Endodermal cell (in vitro differentiated cells): ENCODE measurements at regions not wholly inside any gene's neighbourhood (a gene's known extent, or its start where the extent isn't known, plus 50 kb on each side); places are given as distances from the start of the nearest gene placed in this dataset.

ENCODE experiments used
- DNase-seq: peaks from one replicate; pipeline ENCODE4 v3.0.0-alpha.2; 2017
- H3K27ac ChIP-seq: 2 replicates; pipeline ENCODE4 v1.5.1; 2013; ENCODE audit warnings: mild to moderate bottlenecking, low read depth, low read length, moderate library complexity
- H3K27me3 ChIP-seq: 2 replicates; pipeline ENCODE4 v1.6.1; 2013; ENCODE audit warnings: mild to moderate bottlenecking, low read length, moderate library complexity; ENCODE audit not compliant: insufficient read depth, control insufficient read depth, poor library complexity, severe bottlenecking
- H3K36me3 ChIP-seq: 2 replicates; pipeline ENCODE4 v1.7.0; 2013; ENCODE audit warnings: mild to moderate bottlenecking, low read length, moderate library complexity; ENCODE audit not compliant: control insufficient read depth, insufficient read depth
- H3K4me1 ChIP-seq: one replicate; pipeline ENCODE4 v1.7.0; 2013; ENCODE audit warnings: low read length; ENCODE audit not compliant: control insufficient read depth, insufficient read depth
- H3K4me3 ChIP-seq: 2 replicates; pipeline ENCODE4 v1.5.1; 2013; ENCODE audit warnings: mild to moderate bottlenecking, low read length, moderate library complexity
- H3K9ac ChIP-seq: 2 replicates; pipeline ENCODE4 v1.6.1; 2013; ENCODE audit warnings: mild to moderate bottlenecking, low read length, moderate library complexity; ENCODE audit not compliant: poor library complexity, severe bottlenecking; ENCODE audit errors: extremely low read depth
- H3K9me3 ChIP-seq: 2 replicates; pipeline ENCODE4 v1.6.1; 2013; ENCODE audit warnings: mild to moderate bottlenecking, low read length, moderate library complexity; ENCODE audit not compliant: control insufficient read depth
- H3K27ac Mint-ChIP-seq: 2 replicates; pipeline ENCODE4 v1.8.0; 2020; ENCODE audit warnings: mixed read lengths
- H3K27me3 Mint-ChIP-seq: 2 replicates; pipeline ENCODE4 v1.8.0; 2021; ENCODE audit warnings: mild to moderate bottlenecking, mixed read lengths; ENCODE audit not compliant: insufficient read depth
- H3K36me3 Mint-ChIP-seq: 2 replicates; pipeline ENCODE4 v1.8.0; 2020; ENCODE audit warnings: low read depth, mixed read lengths
- H3K4me1 Mint-ChIP-seq: 2 replicates; pipeline ENCODE4 v1.8.0; 2020; ENCODE audit warnings: mixed read lengths
- H3K4me3 Mint-ChIP-seq: 2 replicates; pipeline ENCODE4 v1.8.0; 2020; ENCODE audit warnings: mild to moderate bottlenecking, moderate library complexity, mixed read lengths
- H3K9me3 Mint-ChIP-seq: 2 replicates; pipeline ENCODE4 v1.8.0; 2020; ENCODE audit warnings: mild to moderate bottlenecking, mixed read lengths
- WGBS, 2 experiments: methylation state at CpG; one replicate each; pipeline versions ENCODE4 v1.1.5 to v1.1.7; 2013; ENCODE audit warnings: missing lambda C conversion rate in 2 of 2, mixed read lengths in 1 of 2; ENCODE audit not compliant: insufficient coverage in 1 of 2, insufficient read length in 1 of 2; 5-methylcytosine and 5-hydroxymethylcytosine counted together
- TF ChIP-seq, protein P1 (sequence below): fragments of 200-600 bp; sonication (generic); conservative IDR thresholded peaks from 2 replicates; pipeline ENCODE4 v1.5.0; 2021; ENCODE audit warnings: antibody characterized with exemption, mild to moderate bottlenecking

DNA sequence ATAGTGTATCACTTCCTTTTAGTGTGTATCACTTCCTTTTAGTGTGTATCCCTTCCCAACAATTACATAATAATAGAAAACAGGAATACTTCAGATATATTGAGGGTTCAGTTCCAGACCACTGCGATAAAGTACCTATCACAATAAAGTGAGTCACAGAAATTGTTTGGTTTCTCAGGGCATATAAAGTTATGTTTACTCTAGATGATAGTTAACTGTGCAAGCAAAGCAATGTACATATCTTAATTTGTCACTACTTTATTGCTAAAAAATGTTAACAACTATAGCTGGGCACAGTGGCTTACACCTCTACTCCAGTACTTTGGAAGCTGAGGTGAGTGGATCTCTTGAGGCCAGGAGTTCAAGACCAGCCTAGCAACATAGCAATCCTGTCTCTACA is 938.4 kb downstream of the CCSER2 start:
- Mint-ChIP-seq H3K9me3 (peaks cover 5% of the 10 kb centered on the region), H3K36me3 (no peaks in the 10 kb centered on the region), H3K27ac (no peak overlapping the region), H3K27me3 (no peaks in the 10 kb centered on the region), H3K4me3 (no peak overlapping the region), H3K4me1 (no peaks in the 10 kb centered on the region)
- Histone ChIP-seq H3K27ac (no peak overlapping the region), H3K4me3 (no peak overlapping the region), H3K9me3 (no peaks in the 10 kb centered on the region), H3K9ac (no peak overlapping the region), H3K27me3 (no peaks in the 10 kb centered on the region), H3K4me1 (no peaks in the 10 kb centered on the region), H3K36me3 (no peaks in the 10 kb centered on the region)
- TF ChIP-seq, protein P1, sequence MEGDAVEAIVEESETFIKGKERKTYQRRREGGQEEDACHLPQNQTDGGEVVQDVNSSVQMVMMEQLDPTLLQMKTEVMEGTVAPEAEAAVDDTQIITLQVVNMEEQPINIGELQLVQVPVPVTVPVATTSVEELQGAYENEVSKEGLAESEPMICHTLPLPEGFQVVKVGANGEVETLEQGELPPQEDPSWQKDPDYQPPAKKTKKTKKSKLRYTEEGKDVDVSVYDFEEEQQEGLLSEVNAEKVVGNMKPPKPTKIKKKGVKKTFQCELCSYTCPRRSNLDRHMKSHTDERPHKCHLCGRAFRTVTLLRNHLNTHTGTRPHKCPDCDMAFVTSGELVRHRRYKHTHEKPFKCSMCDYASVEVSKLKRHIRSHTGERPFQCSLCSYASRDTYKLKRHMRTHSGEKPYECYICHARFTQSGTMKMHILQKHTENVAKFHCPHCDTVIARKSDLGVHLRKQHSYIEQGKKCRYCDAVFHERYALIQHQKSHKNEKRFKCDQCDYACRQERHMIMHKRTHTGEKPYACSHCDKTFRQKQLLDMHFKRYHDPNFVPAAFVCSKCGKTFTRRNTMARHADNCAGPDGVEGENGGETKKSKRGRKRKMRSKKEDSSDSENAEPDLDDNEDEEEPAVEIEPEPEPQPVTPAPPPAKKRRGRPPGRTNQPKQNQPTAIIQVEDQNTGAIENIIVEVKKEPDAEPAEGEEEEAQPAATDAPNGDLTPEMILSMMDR: no peak
- no peak for DNase-seq
- WGBS, 2 experiments: 100% methylated on average over 1 of the region's 1 CpG; no CpG with 5 or more reads in 1 of the 2 experiments

GRCh38 chr10:85280014-85280413 is 951.6 kb downstream of the CCSER2 start:
- 42 to 71% methylated on average over 3 to 4 of the region's 4 CpGs for WGBS, 2 experiments
- no peaks in the 10 kb centered on the region for H3K27me3 ChIP-seq
- H3K4me3 ChIP-seq: no peak overlapping the region
- TF ChIP-seq, protein P1: no peak
- Mint-ChIP-seq H3K9me3 (peaks cover 2% of the 10 kb centered on the region), H3K36me3 (no peaks in the 10 kb centered on the region), H3K27ac (no peak overlapping the region), H3K4me1 (peaks cover 5% of the 10 kb centered on the region), H3K4me3 (no peak overlapping the region), H3K27me3 (no peaks in the 10 kb centered on the region)
- no peaks in the 10 kb centered on the region for H3K9me3 ChIP-seq
- no peak overlapping the region for H3K27ac ChIP-seq
- no peak overlapping the region for H3K9ac ChIP-seq
- H3K4me1 ChIP-seq: no peaks in the 10 kb centered on the region
- no peaks in the 10 kb centered on the region for H3K36me3 ChIP-seq
- DNase-seq: peak; percentile 80

GRCh38 chr10:85284778-85285770 is 956.7 kb downstream of the CCSER2 start:
- H3K36me3 ChIP-seq: no peaks in the 10 kb centered on the region
- Mint-ChIP-seq H3K4me3 (no peak overlapping the region), H3K27me3 (no peaks in the 10 kb centered on the region), H3K9me3 (no peaks in the 10 kb centered on the region), H3K27ac (no peak overlapping the region), H3K36me3 (no peaks in the 10 kb centered on the region), H3K4me1 (no peaks in the 10 kb centered on the region)
- no peaks in the 10 kb centered on the region for H3K27me3 ChIP-seq
- 93% methylated on average over 3 of the region's 3 CpGs; no CpG with 5 or more reads in 1 of the 2 experiments for WGBS, 2 experiments
- no peaks in the 10 kb centered on the region for H3K4me1 ChIP-seq
- TF ChIP-seq, protein P1: no peak
- H3K27ac ChIP-seq: no peak overlapping the region
- H3K4me3 ChIP-seq: no peak overlapping the region
- H3K9ac ChIP-seq: no peak overlapping the region
- no peaks in the 10 kb centered on the region for H3K9me3 ChIP-seq
- DNase-seq: no peak
